OCI-LY7 (cell line): ENCODE measurements at regions not wholly inside any gene's neighbourhood (a gene's known extent, or its start where the extent isn't known, plus 50 kb on each side); places are given as distances from the start of the nearest gene placed in this dataset.
"Not testable (repeated sequence)": the region's sequence is repeated elsewhere in the genome, so short reads cannot be mapped to it uniquely, and the experiment has no call there.

ENCODE experiments used
- BruUV-seq: library from RNA; stranded (reverse); fragments of 400-500 nt; replicated peaks from 2 replicates; lab custom pipeline; 2021; lab: Mats Ljungman, UMichigan
- CTCF ChIA-PET: fragments of 300-600 bp; sonication (Branson Sonifier 250); formaldehyde crosslinking; loops from one replicate; lab custom pipeline; 2022; ENCODE audit warnings: antibody characterized with exemption; ENCODE audit not compliant: unreplicated experiment; lab: Charles Lee
- POLR2A ChIA-PET: fragments of 300-600 bp; sonication (Branson Sonifier 250); formaldehyde crosslinking; loops from one replicate; lab custom pipeline; 2022; ENCODE audit warnings: antibody characterized with exemption; lab: Charles Lee
- DNase-seq: peaks from one replicate; pipeline ENCODE4 v3.0.0-alpha.2; 2015; ENCODE audit warnings: low spot score
- H2AFZ ChIP-seq: fragments of 200-600 bp; sonication (generic), shearing (Covaris generic); 2 replicates; pipeline ENCODE4 v1.6.1; 2014; ENCODE audit warnings: mild to moderate bottlenecking, antibody characterized with exemption, low read length, moderate library complexity
- H3K27ac ChIP-seq: fragments of 200-600 bp; sonication (generic); 2 replicates; pipeline ENCODE4 v1.5.1; 2014; ENCODE audit warnings: mixed run types, low read depth, mild to moderate bottlenecking, moderate library complexity, low read length, inconsistent platforms; ENCODE audit not compliant: poor library complexity, severe bottlenecking
- H3K36me3 ChIP-seq: fragments of 200-600 bp; sonication (generic); 2 replicates; pipeline ENCODE4 v1.6.1; 2014; ENCODE audit warnings: mild to moderate bottlenecking, antibody characterized with exemption, low read length, moderate library complexity, mixed read lengths; ENCODE audit not compliant: insufficient read depth
- H3K4me1 ChIP-seq: fragments of 200-600 bp; sonication (generic); 2 replicates; pipeline ENCODE4 v1.5.1; 2014; ENCODE audit warnings: mild to moderate bottlenecking, low read length; ENCODE audit not compliant: insufficient read depth, poor library complexity, severe bottlenecking
- H3K4me2 ChIP-seq: fragments of 200-600 bp; sonication (generic); 2 replicates; pipeline ENCODE4 v1.6.1; 2014; ENCODE audit warnings: mild to moderate bottlenecking, low read length
- H3K4me3 ChIP-seq: fragments of 200-600 bp; sonication (generic); 2 replicates; pipeline ENCODE4 v1.5.1; 2014; ENCODE audit warnings: mild to moderate bottlenecking, low read depth, low read length; ENCODE audit not compliant: poor library complexity, severe bottlenecking
- H3K79me2 ChIP-seq: fragments of 200-600 bp; sonication (generic); 2 replicates; pipeline ENCODE4 v1.6.1; 2016; ENCODE audit warnings: low read depth, mild to moderate bottlenecking, low read length, moderate library complexity, mixed read lengths; ENCODE audit not compliant: insufficient read depth
- H3K9me2 ChIP-seq: fragments of 200-600 bp; sonication (generic); 2 replicates; pipeline ENCODE4 v1.6.1; 2016; ENCODE audit warnings: mild to moderate bottlenecking, low read length, mixed read lengths; ENCODE audit not compliant: insufficient read depth
- H3K9me3 ChIP-seq: fragments of 200-600 bp; sonication (generic); 2 replicates; pipeline ENCODE4 v1.6.1; 2014; ENCODE audit warnings: mild to moderate bottlenecking, mixed run types, low read length, mixed read lengths
- H4K20me1 ChIP-seq: fragments of 200-600 bp; sonication (generic); 2 replicates; pipeline ENCODE4 v1.6.1; 2014; ENCODE audit warnings: mild to moderate bottlenecking, antibody characterized with exemption, low read length, moderate library complexity, mixed read lengths; ENCODE audit not compliant: insufficient read depth
- CTCF ChIP-seq: fragments of 200-600 bp; sonication (generic); conservative IDR thresholded peaks from 2 replicates; pipeline ENCODE4 v1.5.1; 2014; ENCODE audit warnings: mild to moderate bottlenecking, antibody characterized with exemption, low read length, moderate library complexity, mixed read lengths
- EZH2phosphoT487 ChIP-seq: fragments of 200-600 bp; sonication (generic); IDR thresholded peaks from 2 replicates; pipeline ENCODE4 v1.6.1; 2018; ENCODE audit warnings: low read depth, borderline replicate concordance, mild to moderate bottlenecking, mixed run types, antibody characterized with exemption, low read length, moderate library complexity, mixed read lengths
- intact Hi-C: fragments of 100-400 bp; cut with micrococcal nuclease; formaldehyde crosslinking; loops from one replicate; pipeline ENCODE4 v1.10.0; 2022; ENCODE audit not compliant: unreplicated experiment

- ChIA-PET POLR2A (no interaction called here), CTCF (no interaction called here)
- Histone ChIP-seq H3K36me3 (no peaks in the 10 kb centered on the region), H2AFZ (no peak overlapping the region), H3K4me3 (no peak overlapping the region), H3K79me2 (no peaks in the 10 kb centered on the region), H3K4me2 (no peak overlapping the region), H4K20me1 (no peaks in the 10 kb centered on the region), H3K9me3 (no peaks in the 10 kb centered on the region), H3K4me1 (no peaks in the 10 kb centered on the region), H3K9me2 (no peaks in the 10 kb centered on the region), H3K27ac (no peak overlapping the region)
- intact Hi-C loops = no loop called here
- no TSS peak for BruUV-seq
- TF ChIP-seq EZH2phosphoT487 (no peak), CTCF (no peak)
- DNase-seq = no peak
Observed at GRCh38 chr22:44645531-44645930, 56.5 kb upstream of the PRR5 start.

- BruUV-seq = no TSS peak
- Histone ChIP-seq H3K9me2 (no peaks in the 10 kb centered on the region), H3K4me3 (no peak overlapping the region), H3K4me1 (no peaks in the 10 kb centered on the region), H3K9me3 (no peaks in the 10 kb centered on the region), H4K20me1 (no peaks in the 10 kb centered on the region), H2AFZ (no peak overlapping the region), H3K27ac (no peak overlapping the region), H3K4me2 (no peak overlapping the region), H3K36me3 (no peaks in the 10 kb centered on the region), H3K79me2 (no peaks in the 10 kb centered on the region)
- TF ChIP-seq CTCF = no peak
- TF ChIP-seq EZH2phosphoT487 = no peak
- DNase-seq = no peak
- ChIA-PET CTCF (no interaction called here), POLR2A (no interaction called here)
- intact Hi-C loops = no loop called here
Observed at GRCh38 chr22:44645083-44645482, 56.9 kb upstream of the PRR5 start.

GRCh38 chr22:44643526-44644101 is 58.4 kb upstream of the PRR5 start:
- CTCF ChIA-PET, intact Hi-C loops, H4K20me1 ChIP-seq, H3K36me3 ChIP-seq, H3K4me2 ChIP-seq, H3K4me3 ChIP-seq, H3K79me2 ChIP-seq, H3K9me3 ChIP-seq, H2AFZ ChIP-seq, H3K4me1 ChIP-seq, H3K9me2 ChIP-seq, H3K27ac ChIP-seq, BruUV-seq, DNase-seq: not testable (repeated sequence)
- POLR2A ChIA-PET = interaction anchor here (0.7 kb wide), 1 partner anchor 54 kb away, joined by 3 read pairs; no protein-coding TSS in a partner anchor
